ENCODE measurements at regions not wholly inside any gene's neighbourhood (a gene's known extent, or its start where the extent isn't known, plus 50 kb on each side); places are given as distances from the start of the nearest gene placed in this dataset.

DNA sequence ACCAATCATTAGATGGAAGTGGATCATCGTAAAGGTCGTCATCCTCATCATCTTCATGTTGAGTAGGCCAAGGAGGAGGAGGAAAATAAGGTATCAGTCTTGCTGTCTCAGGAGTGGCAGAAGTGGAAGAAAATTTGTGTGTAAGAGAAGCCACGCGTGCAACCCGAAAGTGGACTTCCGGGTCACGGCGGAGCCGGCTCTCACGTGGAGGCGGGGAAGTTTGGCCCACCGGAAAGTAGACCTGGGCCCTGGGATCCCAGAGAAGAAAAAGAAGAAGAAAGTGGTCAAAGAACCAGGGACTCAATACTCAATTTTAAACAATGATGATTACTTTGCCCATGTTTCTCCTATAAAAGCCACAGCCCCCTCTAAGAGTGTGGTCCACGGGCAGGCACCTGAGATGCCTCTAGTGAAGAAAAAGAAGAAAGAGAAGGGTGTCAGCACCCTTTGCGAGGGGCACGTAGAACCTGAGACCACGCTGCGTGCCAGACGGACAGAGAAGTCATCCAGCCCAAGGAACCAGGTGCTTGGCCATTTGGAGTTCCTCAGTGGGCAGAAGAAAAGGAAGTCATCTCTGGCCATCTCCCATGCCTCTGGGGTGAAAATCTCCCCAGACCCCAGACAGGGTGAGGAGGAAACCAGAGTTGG, 365.8 kb downstream of the BCAT1 start:
- Histone ChIP-seq H3K4me3 (ENCODE audit: low read depth, low read length) (no peak overlapping the region), H3K27me3 (ENCODE audit: control insufficient read depth, insufficient read depth, low read length) (no peaks in the 10 kb centered on the region), H3K36me3 (ENCODE audit: control insufficient read depth, insufficient read depth, low read length) (no peaks in the 10 kb centered on the region)
- no peak for TF ChIP-seq CTCF (IDR thresholded peaks at IDR 0.05; ENCODE audit: insufficient read depth, low read length, poor library complexity, severe bottlenecking)
- DNase-seq (ENCODE audit: low read depth) = no peak

DNA sequence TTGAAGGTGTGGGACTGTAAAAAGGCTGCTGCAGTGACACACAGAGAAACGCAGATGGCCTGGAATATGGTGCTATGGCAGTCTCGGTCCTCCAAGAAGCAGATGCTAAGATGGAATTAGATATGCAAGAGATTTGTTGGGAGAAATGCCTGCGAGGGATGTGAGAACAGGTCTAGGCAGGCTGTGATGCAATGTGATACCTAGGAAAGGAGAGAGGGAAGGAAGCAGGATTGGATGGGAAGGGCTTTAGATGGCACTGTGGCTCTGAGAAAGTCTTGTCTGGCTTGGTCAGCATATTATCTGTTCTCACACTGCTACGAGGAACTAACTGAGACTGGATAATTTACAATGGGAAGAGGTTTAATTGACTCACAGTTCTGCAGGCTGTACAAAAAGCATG, 374.4 kb downstream of the BCAT1 start:
- no peak for TF ChIP-seq CTCF (IDR thresholded peaks at IDR 0.05; ENCODE audit: insufficient read depth, low read length, poor library complexity, severe bottlenecking)
- Histone ChIP-seq H3K27me3 (ENCODE audit: control insufficient read depth, insufficient read depth, low read length) (no peaks in the 10 kb centered on the region), H3K36me3 (ENCODE audit: control insufficient read depth, insufficient read depth, low read length) (no peaks in the 10 kb centered on the region), H3K4me3 (ENCODE audit: low read depth, low read length) (no peak overlapping the region)
- DNase-seq (ENCODE audit: low read depth) = no peak

DNA sequence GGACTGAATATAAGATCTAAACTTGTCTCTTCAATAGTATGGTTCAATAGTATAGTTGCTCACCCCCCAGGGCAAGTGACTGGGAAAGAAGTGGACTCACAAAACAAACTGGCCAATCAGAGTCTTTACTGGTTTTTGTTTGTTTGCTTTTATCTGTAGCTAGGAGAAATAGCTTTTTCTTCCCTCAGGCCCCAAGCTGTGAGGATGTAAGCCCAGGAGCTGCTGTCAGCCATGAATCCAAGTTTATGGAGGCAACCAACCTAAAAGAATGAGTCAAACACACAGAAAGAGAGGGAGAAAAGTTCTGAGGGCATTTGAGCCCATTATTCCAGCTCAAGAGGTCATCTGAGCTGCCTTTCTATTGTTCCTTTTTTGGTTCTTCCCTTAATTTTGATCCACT, 375.3 kb downstream of the BCAT1 start:
- no peak overlapping the region for H3K4me3 ChIP-seq (ENCODE audit: low read depth, low read length)
- no peaks in the 10 kb centered on the region for H3K27me3 ChIP-seq (ENCODE audit: control insufficient read depth, insufficient read depth, low read length)
- H3K36me3 ChIP-seq (ENCODE audit: control insufficient read depth, insufficient read depth, low read length) = no peaks in the 10 kb centered on the region
- no peak for DNase-seq (ENCODE audit: low read depth)
- no peak for TF ChIP-seq CTCF (IDR thresholded peaks at IDR 0.05; ENCODE audit: insufficient read depth, low read length, poor library complexity, severe bottlenecking)

GRCh38 chr12:24565300-24565699, 383.6 kb downstream of the BCAT1 start:
- Histone ChIP-seq H3K4me3 (ENCODE audit: low read depth, low read length) (no peak overlapping the region), H3K36me3 (ENCODE audit: control insufficient read depth, insufficient read depth, low read length) (no peaks in the 10 kb centered on the region), H3K27me3 (ENCODE audit: control insufficient read depth, insufficient read depth, low read length) (no peaks in the 10 kb centered on the region)
- TF ChIP-seq CTCF (IDR thresholded peaks at IDR 0.05; ENCODE audit: insufficient read depth, low read length, poor library complexity, severe bottlenecking) = no peak
- DNase-seq (ENCODE audit: low read depth) = no peak

DNA sequence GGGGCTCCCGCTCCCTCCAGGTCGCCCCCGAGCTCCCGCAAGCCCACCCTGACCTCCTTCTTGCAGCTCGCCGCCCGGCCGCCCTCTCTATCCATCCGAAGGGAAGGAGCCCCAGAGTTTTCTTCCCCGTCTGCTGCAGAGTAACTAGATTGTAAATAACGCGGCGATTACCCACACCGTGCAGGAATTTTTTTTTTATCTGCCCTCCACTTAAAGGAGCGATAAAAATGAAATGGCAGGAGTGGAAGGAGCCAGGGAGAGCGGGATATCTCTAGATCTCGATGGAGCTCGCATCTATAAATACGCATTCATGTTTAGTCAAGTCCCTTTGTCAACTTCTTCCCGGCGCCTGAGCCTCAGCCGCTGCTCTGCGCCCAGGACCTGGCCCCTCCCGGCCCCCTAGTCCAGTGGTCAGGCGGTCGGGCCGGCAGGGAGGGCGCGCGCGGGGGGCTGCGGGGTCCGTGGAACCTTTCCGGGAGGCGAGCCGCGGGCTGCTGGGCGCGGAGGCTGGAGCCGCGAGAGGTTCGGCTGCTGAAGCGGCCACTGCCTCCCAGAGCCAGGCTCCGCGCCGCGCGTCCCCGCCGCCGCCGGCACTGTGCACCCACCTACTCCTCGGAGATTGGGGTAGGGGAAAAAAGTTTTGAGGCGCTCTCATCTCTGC, 386.0 kb downstream of the BCAT1 start:
- no peak for TF ChIP-seq CTCF (IDR thresholded peaks at IDR 0.05; ENCODE audit: insufficient read depth, low read length, poor library complexity, severe bottlenecking)
- Histone ChIP-seq H3K4me3 (ENCODE audit: low read depth, low read length) (peak overlapping the region; percentile 87), H3K27me3 (ENCODE audit: control insufficient read depth, insufficient read depth, low read length) (no peaks in the 10 kb centered on the region), H3K36me3 (ENCODE audit: control insufficient read depth, insufficient read depth, low read length) (no peaks in the 10 kb centered on the region)
- DNase-seq (ENCODE audit: low read depth) = no peak

All from kidney epithelial cell (primary cell).